Activated CD8-positive, alpha-beta T cell treated with anti-CD3 and anti-CD28 coated beads, Interleukin-2, amount 10 ng/mL, durations not matched to agents 7 days and 5 days (primary cell): ENCODE measurements at regions not wholly inside any gene's neighbourhood (a gene's known extent, or its start where the extent isn't known, plus 50 kb on each side); places are given as distances from the start of the nearest gene placed in this dataset.

Experiments used
- ATAC-seq: fragments of 150-1000 bp; cut with Tn5 transposase; one replicate; pipeline ENCODE4 v1.10.0; 2021; ENCODE audit warnings: moderate library complexity
- CTCF ChIA-PET: fragments of 350-600 bp; sonication (Branson Sonifier 250); formaldehyde crosslinking; loops from one replicate; lab custom pipeline; 2021; ENCODE audit warnings: antibody characterized with exemption; lab: Charles Lee
- POLR2A ChIA-PET: fragments of 350-600 bp; sonication (Branson Sonifier 250); formaldehyde crosslinking; loops from one replicate; lab custom pipeline; 2021; ENCODE audit warnings: antibody characterized with exemption; lab: Charles Lee
- DNase-seq: peaks from one replicate; pipeline ENCODE4 v3.0.0-alpha.2; 2020
- H3K27ac Mint-ChIP-seq: one replicate; pipeline ENCODE4 v1.8.0; 2021; ENCODE audit warnings: mild to moderate bottlenecking, mixed read lengths
- H3K27me3 Mint-ChIP-seq: one replicate; pipeline ENCODE4 v1.8.0; 2021; ENCODE audit warnings: low read depth, mixed read lengths
- H3K36me3 Mint-ChIP-seq: one replicate; pipeline ENCODE4 v1.8.0; 2021; ENCODE audit warnings: low read depth, mixed read lengths
- H3K4me1 Mint-ChIP-seq: one replicate; pipeline ENCODE4 v1.8.0; 2021; ENCODE audit warnings: low read depth, mixed read lengths
- H3K4me3 Mint-ChIP-seq: one replicate; pipeline ENCODE4 v1.8.0; 2021; ENCODE audit warnings: mild to moderate bottlenecking, mixed read lengths
- H3K9me3 Mint-ChIP-seq: one replicate; pipeline ENCODE4 v1.8.0; 2022; ENCODE audit warnings: mixed read lengths; ENCODE audit not compliant: insufficient read depth

DNA sequence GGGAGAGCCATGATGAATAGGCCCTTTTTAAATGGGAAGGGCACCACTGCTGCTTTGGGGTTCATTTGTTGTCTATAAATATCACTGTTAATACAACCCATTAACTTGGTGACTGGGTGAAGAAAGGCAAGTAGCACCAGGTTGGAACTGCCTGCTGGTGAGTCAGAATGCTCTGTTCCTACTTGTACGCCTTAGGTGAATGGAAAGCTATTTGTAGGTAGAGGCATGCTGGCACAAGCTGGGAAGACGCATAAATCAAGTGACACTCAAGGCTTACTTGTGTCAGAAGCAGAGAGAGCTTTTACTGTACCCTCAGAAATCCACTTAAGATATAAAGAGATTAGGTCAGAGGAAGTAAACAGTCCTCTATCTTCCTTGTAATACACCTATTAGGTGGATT, 142.5 kb downstream of the TMX1 start:
- ChIA-PET POLR2A (no interaction called here), CTCF (no interaction called here)
- H3K36me3 Mint-ChIP-seq, result no peaks in the 10 kb centered on the region

GRCh38 chr14:51386411-51386810, 146.4 kb downstream of the TMX1 start:
- Mint-ChIP-seq H3K27ac (no peak overlapping the region), H3K4me3 (no peak overlapping the region), H3K27me3 (peaks cover 17% of the 10 kb centered on the region), H3K4me1 (no peaks in the 10 kb centered on the region), H3K36me3 (no peaks in the 10 kb centered on the region), H3K9me3 (no peaks in the 10 kb centered on the region)
- DNase-seq, result no peak
- ATAC-seq, result no peak
- POLR2A ChIA-PET, result no interaction called here
- CTCF ChIA-PET, result no interaction called here

More for the DNA sequence above, 142.5 kb downstream of the TMX1 start:
- no peak overlapping the region for H3K4me3 Mint-ChIP-seq
- H3K27ac Mint-ChIP-seq, result no peak overlapping the region
- ATAC-seq (no peak), DNase-seq (no peak)
- peaks cover 13% of the 10 kb centered on the region for H3K27me3 Mint-ChIP-seq
- H3K4me1 Mint-ChIP-seq, result no peaks in the 10 kb centered on the region
- H3K9me3 Mint-ChIP-seq, result no peaks in the 10 kb centered on the region

GRCh38 chr14:51386983-51387735, 147.1 kb downstream of the TMX1 start:
- no peak overlapping the region for H3K27ac Mint-ChIP-seq
- CTCF ChIA-PET, result no interaction called here

DNA sequence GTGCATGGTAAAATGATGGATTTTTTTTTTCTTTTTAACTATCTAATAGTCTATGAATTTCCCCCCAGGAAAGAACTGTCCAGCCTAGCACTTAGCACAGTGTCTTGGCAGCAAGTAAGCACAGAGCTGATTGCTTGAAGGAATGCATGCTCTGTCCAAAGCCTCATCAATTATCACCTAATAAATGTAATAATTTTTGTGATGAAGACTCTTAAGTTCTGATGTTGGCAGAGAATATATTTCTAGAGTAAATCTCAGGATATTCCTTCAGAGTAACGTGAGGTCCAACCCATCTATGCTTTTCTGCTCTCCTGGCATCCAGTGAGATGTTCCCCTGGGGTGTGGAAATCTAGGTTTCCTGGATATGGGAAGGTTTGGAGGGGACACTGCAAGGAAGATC, 152.4 kb downstream of the TMX1 start:
- DNase-seq, result no peak
- Mint-ChIP-seq H3K4me3 (no peak overlapping the region), H3K27me3 (peaks cover 6% of the 10 kb centered on the region), H3K36me3 (no peaks in the 10 kb centered on the region), H3K27ac (no peak overlapping the region), H3K9me3 (no peaks in the 10 kb centered on the region), H3K4me1 (no peaks in the 10 kb centered on the region)
- POLR2A ChIA-PET, result no interaction called here
- CTCF ChIA-PET, result no interaction called here
- ATAC-seq, result no peak

More at GRCh38 chr14:51386983-51387735, 147.1 kb downstream of the TMX1 start:
- Mint-ChIP-seq H3K9me3 (no peaks in the 10 kb centered on the region), H3K27me3 (peaks cover 15% of the 10 kb centered on the region), H3K36me3 (no peaks in the 10 kb centered on the region), H3K4me3 (no peak overlapping the region), H3K4me1 (no peaks in the 10 kb centered on the region)
- ATAC-seq (no peak), DNase-seq (no peak)
- POLR2A ChIA-PET, result no interaction called here

DNA sequence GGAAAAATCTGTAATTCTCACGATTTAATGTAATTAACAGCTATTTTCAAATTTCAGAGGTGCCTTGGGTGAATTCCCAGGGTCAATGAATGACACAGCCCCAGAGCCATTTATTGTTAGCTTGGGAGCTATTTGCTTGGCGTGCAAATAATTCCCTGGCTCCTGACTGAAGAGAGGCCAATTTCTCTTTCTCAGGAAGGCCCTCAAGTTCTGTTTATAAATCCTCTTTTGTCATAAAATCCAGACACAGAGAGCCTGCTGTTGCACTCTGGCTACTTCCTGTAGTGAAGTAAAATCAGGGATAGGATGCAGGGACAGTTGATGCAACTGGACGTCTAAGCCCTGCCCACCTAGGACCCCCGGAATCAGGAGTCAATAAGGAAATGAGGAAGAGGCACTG, 154.3 kb downstream of the TMX1 start:
- no peak for DNase-seq
- no peaks in the 10 kb centered on the region for H3K9me3 Mint-ChIP-seq
- H3K27me3 Mint-ChIP-seq, result peaks cover 10% of the 10 kb centered on the region
- H3K4me3 Mint-ChIP-seq, result no peak overlapping the region
- no peak for ATAC-seq
- no peaks in the 10 kb centered on the region for H3K36me3 Mint-ChIP-seq
- ChIA-PET POLR2A (interaction anchor here (0.6 kb wide), 1 partner anchor 226 kb away, joined by 6 read pairs; no protein-coding TSS in a partner anchor), CTCF (no interaction called here)
- no peak overlapping the region for H3K27ac Mint-ChIP-seq
- H3K4me1 Mint-ChIP-seq, result no peaks in the 10 kb centered on the region

- Mint-ChIP-seq H3K9me3 (no peaks in the 10 kb centered on the region), H3K27me3 (peaks cover 7% of the 10 kb centered on the region), H3K4me1 (no peaks in the 10 kb centered on the region), H3K4me3 (no peak overlapping the region), H3K36me3 (no peaks in the 10 kb centered on the region), H3K27ac (no peak overlapping the region)
- ChIA-PET POLR2A (no interaction called here), CTCF (no interaction called here)
- no peak for DNase-seq
- no peak for ATAC-seq
Observed at GRCh38 chr14:51394804-51395203, 154.8 kb downstream of the TMX1 start.

DNA sequence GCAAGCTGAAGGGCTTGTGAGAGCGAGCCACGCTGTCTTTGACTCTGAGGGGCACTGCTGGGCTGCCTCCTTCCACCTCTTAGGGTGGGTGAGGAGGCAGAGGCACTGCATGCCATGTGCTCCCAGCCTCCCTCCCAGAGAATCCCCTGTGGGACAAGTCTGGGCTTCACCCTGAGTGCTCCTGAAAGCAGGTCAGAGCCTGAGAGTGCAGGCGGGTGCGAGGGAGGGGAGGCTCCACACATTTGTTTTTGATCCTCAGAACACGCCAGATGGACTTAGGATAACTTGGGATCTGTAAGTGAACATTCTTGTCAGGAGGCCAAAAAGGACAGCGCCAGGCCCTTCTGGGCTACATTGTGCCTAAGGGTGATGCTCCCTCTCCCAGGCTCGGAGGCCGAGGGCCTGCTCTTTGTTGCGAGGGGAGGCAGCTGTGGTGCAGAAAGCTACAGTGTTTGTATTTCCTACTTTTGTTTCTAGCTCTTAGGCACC, 155.4 kb downstream of the TMX1 start:
- ATAC-seq, result no peak
- DNase-seq, result no peak
- no peak overlapping the region for H3K27ac Mint-ChIP-seq
- peaks cover 8% of the 10 kb centered on the region for H3K27me3 Mint-ChIP-seq
- no peak overlapping the region for H3K4me3 Mint-ChIP-seq
- POLR2A ChIA-PET, result no interaction called here
- CTCF ChIA-PET, result no interaction called here
- no peaks in the 10 kb centered on the region for H3K4me1 Mint-ChIP-seq
- no peaks in the 10 kb centered on the region for H3K9me3 Mint-ChIP-seq
- H3K36me3 Mint-ChIP-seq, result no peaks in the 10 kb centered on the region

GRCh38 chr14:51396222-51396815, 156.3 kb downstream of the TMX1 start:
- Mint-ChIP-seq H3K36me3 (no peaks in the 10 kb centered on the region), H3K4me3 (no peak overlapping the region), H3K4me1 (no peaks in the 10 kb centered on the region), H3K9me3 (no peaks in the 10 kb centered on the region), H3K27me3 (peaks cover 8% of the 10 kb centered on the region), H3K27ac (no peak overlapping the region)
- no peak for ATAC-seq
- no peak for DNase-seq
- ChIA-PET CTCF (no interaction called here), POLR2A (no interaction called here)

DNA sequence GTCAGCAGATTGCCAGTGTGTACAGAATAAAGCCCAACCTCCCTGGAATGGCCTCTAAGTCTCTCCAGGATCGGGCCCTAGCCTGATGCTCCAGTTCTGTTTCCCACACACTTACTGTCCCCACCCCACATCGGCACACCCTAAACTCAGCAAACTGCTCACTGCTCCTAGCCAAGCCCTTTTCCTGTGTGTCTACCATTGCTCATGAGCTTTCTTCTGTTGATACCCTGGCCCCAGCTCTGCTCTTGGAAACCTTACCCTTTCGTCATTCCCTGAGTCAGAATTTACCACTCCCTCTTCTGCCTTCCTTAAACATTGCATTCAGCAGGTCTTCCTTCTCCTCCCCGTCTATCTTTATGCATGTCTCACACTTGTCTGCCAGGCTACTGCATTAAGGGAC, 158.9 kb downstream of the TMX1 start:
- ATAC-seq (no peak), DNase-seq (no peak)
- no peak overlapping the region for H3K27ac Mint-ChIP-seq
- no peak overlapping the region for H3K4me3 Mint-ChIP-seq
- CTCF ChIA-PET, result no interaction called here
- H3K36me3 Mint-ChIP-seq, result no peaks in the 10 kb centered on the region
- H3K9me3 Mint-ChIP-seq, result no peaks in the 10 kb centered on the region
- H3K27me3 Mint-ChIP-seq, result peaks cover 8% of the 10 kb centered on the region
- POLR2A ChIA-PET, result no interaction called here
- no peaks in the 10 kb centered on the region for H3K4me1 Mint-ChIP-seq

DNA sequence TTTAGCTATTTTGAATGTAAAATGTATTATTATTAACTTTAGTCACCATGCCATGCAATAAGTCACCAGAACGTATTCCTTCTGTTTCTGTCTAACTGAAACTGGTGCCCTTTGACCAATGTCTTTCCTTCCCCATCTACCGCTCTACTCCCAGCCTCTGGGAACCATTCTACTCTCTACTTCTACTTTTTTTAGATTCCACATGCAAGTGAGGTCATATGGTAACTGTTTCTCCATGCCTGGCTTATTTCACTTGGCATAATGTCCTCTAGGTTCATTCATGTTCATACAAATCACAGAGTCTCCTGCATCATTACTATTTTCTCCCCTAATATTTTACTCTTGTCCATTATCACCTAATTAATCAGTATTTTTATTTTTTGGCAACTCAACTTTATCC, 160.1 kb downstream of the TMX1 start:
- DNase-seq (no peak), ATAC-seq (no peak)
- H3K27ac Mint-ChIP-seq, result no peak overlapping the region
- ChIA-PET POLR2A (no interaction called here), CTCF (no interaction called here)
- H3K36me3 Mint-ChIP-seq, result no peaks in the 10 kb centered on the region
- H3K27me3 Mint-ChIP-seq, result peaks cover 12% of the 10 kb centered on the region
- no peaks in the 10 kb centered on the region for H3K9me3 Mint-ChIP-seq
- no peaks in the 10 kb centered on the region for H3K4me1 Mint-ChIP-seq
- H3K4me3 Mint-ChIP-seq, result no peak overlapping the region

- CTCF ChIA-PET, result no interaction called here
- POLR2A ChIA-PET, result no interaction called here
- H3K27me3 Mint-ChIP-seq, result peaks cover 12% of the 10 kb centered on the region
Observed at GRCh38 chr14:51401272-51401671, 161.2 kb downstream of the TMX1 start.

GRCh38 chr14:51401756-51402155, 161.7 kb downstream of the TMX1 start:
- Mint-ChIP-seq H3K27me3 (peaks cover 12% of the 10 kb centered on the region), H3K9me3 (no peaks in the 10 kb centered on the region), H3K4me3 (no peak overlapping the region), H3K27ac (no peak overlapping the region), H3K36me3 (no peaks in the 10 kb centered on the region), H3K4me1 (no peaks in the 10 kb centered on the region)
- ChIA-PET CTCF (no interaction called here), POLR2A (no interaction called here)
- ATAC-seq (no peak), DNase-seq (no peak)

More at GRCh38 chr14:51401272-51401671, 161.2 kb downstream of the TMX1 start:
- DNase-seq (no peak), ATAC-seq (no peak)
- H3K27ac Mint-ChIP-seq, result no peak overlapping the region
- no peak overlapping the region for H3K4me3 Mint-ChIP-seq
- H3K4me1 Mint-ChIP-seq, result no peaks in the 10 kb centered on the region
- no peaks in the 10 kb centered on the region for H3K9me3 Mint-ChIP-seq
- H3K36me3 Mint-ChIP-seq, result no peaks in the 10 kb centered on the region
